NCI-H1092 treated with DMSO at 0.1 percent for 48 hours (cell line): ENCODE measurements at regions not wholly inside any gene's neighbourhood (a gene's known extent, or its start where the extent isn't known, plus 50 kb on each side); places are given as distances from the start of the nearest gene placed in this dataset.

Experiments
- DNase-seq: peaks from one replicate; lab custom pipeline; 2025; lab: John Stamatoyannopoulos, UW

- peak; percentile 66 for DNase-seq
These were observed 267.2 kb downstream of the GLRX3 start for GRCh38 chr10:130403153-130404075.

GRCh38 chr10:130404476-130405055 is 268.4 kb downstream of the GLRX3 start:
- no peak for DNase-seq

- DNase-seq, result no peak
These were observed 270.9 kb downstream of the GLRX3 start for GRCh38 chr10:130407052-130407451.

- no peak for DNase-seq
These were observed 273.1 kb downstream of the GLRX3 start for GRCh38 chr10:130409331-130409730.

GRCh38 chr10:130409931-130410330 is 273.7 kb downstream of the GLRX3 start:
- DNase-seq, result no peak

- DNase-seq, result peak; percentile 58
These were observed 275.4 kb downstream of the GLRX3 start for GRCh38 chr10:130411496-130412085.

- DNase-seq, result no peak
These were observed 276.1 kb downstream of the GLRX3 start for GRCh38 chr10:130412317-130412716.

- DNase-seq, result no peak
These were observed 280.4 kb downstream of the GLRX3 start for GRCh38 chr10:130416334-130417150.

GRCh38 chr10:130418731-130419130 is 282.5 kb downstream of the GLRX3 start:
- DNase-seq, result no peak

- no peak for DNase-seq
These were observed 285.7 kb downstream of the GLRX3 start for GRCh38 chr10:130421909-130422308.

- DNase-seq, result no peak
These were observed 286.5 kb downstream of the GLRX3 start for GRCh38 chr10:130422366-130423324.

GRCh38 chr10:130423455-130424305 is 287.5 kb downstream of the GLRX3 start:
- DNase-seq, result no peak

GRCh38 chr10:130424418-130424817 is 288.2 kb downstream of the GLRX3 start:
- no peak for DNase-seq

GRCh38 chr10:130425169-130425568 is 289.0 kb downstream of the GLRX3 start:
- no peak for DNase-seq

- DNase-seq, result no peak
These were observed 289.8 kb downstream of the GLRX3 start for GRCh38 chr10:130425881-130426435.

- DNase-seq, result no peak
These were observed 291.1 kb downstream of the GLRX3 start for GRCh38 chr10:130427216-130427722.

GRCh38 chr10:130428936-130429335 is 292.7 kb downstream of the GLRX3 start:
- DNase-seq, result no peak

GRCh38 chr10:130429809-130430208 is 293.6 kb downstream of the GLRX3 start:
- no peak for DNase-seq

- DNase-seq, result no peak
These were observed 294.1 kb downstream of the GLRX3 start for GRCh38 chr10:130430291-130430690.
